ENCODE measurements at regions not wholly inside any gene's neighbourhood (a gene's known extent, or its start where the extent isn't known, plus 50 kb on each side); places are given as distances from the start of the nearest gene placed in this dataset.
"Not testable (repeated sequence)": the region's sequence is repeated elsewhere in the genome, so short reads cannot be mapped to it uniquely, and the experiment has no call there.

DNA sequence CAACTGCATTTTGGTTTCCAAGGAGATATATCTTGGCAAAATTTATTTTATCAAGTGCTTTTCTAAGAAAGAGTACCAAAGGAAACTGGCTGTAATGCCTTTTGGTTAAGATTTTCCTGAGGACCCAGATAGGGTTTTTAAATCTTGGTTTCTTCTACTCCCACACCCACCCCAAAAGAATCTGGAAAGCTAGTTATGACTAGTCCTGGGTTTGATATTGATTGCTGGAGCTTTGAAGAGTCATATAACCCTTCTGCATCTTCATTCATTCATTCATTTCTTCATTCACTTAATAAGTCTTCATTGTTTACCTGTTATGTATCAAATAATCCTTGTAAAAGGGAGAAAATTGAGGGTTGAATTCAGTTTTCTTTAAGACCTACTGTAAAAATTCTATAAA lies 425.2 kb downstream of the PCNX1 start:
- no peak for DNase-seq

DNA sequence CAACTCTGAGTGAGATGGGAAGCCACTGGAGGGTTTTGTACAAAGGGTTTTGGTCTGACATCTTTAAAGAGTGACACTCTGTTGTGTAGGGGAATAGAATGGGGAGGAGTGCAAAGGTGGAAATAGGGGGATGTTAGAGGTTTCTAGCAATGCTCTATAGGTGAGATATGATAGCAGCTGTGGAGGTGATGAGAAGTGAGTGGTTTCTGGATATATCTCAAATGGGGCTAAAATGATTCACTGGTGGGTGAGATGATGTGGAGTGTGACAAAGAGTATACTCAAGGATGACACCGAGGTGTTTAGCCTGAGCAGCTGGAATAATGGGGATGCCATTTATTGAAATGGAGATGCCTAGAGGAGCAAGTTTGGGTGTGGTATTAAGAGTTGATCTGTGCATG lies 426.4 kb downstream of the PCNX1 start:
- no peak for DNase-seq

DNA sequence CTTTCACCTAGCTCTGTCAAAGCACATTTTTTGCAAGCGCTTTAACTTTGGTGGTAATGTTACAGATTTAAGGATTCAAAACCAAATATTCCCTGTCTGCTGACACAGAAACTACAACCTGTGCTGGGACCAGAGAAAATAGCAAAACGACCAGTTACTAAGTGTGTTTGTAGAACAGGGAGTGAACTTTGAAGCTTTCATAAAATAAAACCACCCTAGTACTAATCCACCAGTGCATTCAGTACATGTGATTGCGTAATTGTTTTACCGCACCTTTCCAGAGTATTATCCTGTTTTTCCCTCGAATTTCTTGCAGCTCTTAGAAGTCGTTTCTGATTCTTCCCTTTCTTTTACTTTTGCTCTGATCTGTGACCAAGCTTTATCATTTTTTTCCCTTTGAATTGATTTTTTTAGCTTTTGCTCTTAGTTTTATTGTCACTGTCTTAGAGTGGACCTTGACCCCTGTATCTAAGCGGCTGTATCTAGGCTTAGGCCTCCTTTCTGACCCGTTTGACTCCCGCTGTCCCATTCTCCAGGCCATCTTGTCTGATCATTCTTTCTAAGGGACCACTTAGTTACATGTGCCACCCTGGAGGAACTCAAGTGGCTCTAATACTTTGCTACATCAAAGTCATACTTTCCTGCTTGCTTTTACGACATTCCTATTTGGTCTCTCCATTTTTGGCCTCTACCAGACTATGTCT lies 429.4 kb downstream of the PCNX1 start:
- no peak for DNase-seq

DNA sequence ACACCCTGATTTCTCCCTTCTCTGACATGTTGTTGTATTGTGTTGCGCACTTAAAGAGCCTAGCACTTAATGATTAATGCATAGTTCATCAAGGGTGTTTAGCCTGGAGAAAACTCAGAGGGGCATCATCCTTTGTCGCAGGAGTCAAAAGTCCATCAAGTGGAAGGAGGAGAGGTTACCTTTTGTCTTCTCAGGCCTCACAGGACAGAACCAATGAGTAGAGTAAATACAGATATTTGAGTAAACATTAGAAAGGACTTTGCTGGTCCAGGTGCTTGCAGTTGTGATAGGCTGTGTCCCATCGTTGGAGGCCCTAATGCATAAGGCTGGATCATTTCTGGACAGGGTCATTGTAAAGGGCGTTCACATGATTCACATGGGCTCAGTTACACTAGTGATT lies 430.9 kb downstream of the PCNX1 start:
- no peak for DNase-seq

DNA sequence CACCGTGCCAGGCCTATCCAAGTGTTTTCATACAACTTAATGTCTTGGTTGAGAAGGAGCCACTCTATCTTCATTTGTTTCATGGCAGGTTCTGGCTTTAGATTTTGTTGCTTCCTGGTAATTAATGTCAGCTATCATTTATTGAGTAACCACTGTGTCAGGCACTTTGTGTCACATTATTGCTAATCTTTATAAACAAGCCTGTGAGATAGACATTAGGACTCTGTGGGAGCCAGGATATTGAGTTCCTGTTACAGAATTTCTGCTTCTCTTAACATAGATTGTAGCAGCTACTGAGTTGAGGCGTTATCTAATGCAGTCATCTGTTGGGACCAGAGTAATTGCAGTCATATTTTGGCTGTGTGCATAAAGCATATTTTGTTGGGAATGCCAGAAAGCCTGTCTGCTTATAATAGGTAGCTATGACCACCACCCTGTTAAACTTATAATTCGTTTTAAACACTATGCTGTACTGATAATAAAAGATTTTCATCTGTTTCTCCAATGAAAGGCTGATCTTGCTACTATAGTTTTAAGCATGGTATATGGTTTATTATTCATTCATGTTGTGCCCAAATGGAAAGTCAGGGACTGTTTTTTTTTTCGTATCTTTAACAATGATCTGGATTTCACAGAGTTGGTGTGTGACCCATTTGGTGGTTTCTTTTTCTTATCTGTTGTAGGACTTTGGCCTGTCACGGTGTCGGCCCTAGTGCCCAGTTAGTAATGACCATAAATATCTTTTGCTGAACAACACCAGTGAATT lies 432.6 kb downstream of the PCNX1 start:
- no peak for DNase-seq

DNA sequence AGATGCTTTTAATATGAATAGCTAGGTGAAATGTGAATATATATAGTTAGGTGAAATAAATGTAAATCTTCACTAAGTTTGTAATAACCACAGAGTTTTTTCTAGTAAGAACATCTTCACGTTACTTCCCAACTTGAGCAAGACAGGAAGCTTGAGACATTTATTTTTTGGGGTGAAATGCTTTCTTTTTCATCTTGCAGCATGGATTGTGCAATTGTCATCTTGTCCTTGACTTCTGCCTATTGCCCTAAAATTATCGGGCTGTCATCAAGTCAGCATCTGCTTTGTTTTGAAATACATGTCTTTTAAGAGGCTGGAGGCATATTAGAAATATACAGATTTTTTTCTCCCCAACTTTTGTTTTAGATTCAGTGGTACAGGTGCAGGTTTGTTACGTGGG lies 433.9 kb downstream of the PCNX1 start:
- DNase-seq: peak; percentile 79

DNA sequence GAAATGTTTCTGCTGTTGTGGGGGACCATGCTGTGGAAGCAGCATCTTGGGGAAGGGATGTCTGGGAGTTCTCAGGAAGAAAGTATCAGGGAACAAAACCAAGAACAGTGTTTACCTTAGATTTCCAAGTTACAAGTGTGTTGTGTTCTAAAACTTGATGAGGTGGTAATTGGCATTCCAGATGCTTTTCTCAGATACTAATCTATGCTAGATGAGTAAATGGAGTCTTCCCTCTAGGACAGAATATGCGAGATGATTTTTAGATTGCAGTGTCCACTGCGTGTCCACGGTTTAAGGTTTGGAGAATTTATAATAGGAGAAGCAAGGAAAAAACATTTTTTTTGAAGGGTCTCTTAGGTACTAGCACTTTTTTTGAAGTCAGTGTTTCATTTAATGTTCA lies 436.5 kb downstream of the PCNX1 start:
- DNase-seq: no peak

DNA sequence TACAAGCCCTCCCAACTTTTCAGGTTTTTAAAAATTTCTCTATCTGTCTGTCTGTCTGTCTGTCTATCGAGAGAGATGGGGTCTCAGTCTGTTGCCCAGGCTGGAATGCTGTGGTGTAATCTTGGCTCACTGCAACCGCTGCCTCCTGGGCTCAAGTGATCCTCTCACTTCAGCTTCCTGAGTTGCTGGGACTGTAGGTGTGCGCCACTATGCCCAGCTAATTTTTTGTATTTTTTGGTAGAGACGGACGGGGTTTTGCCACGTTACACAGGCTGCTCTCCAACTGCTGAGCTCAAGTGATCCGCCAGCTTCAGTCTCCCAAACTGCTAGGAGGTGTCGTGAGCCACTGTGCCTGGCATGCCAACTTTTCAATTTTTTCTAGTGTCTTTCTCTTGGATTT lies 437.2 kb downstream of the PCNX1 start:
- DNase-seq: no peak

DNA sequence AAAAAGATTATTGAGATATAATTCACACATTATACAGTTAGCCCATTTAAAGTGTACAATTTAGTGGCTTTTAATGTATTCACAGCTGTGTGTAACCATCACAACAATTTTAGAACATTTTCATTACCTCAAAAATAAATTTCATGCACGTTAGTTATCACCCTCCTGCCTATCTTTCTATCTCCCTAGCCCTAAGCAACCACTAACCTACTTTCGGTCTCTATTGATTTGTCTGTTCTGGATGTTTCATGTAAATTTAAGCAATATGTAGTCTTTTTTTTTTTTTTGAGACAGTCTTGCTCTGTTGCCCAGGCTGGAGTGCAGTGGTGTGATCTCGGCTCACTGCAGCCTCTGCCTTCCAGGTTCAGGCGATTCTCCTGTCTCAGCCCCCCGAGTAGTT lies 439.4 kb downstream of the PCNX1 start:
- DNase-seq: no peak

DNA sequence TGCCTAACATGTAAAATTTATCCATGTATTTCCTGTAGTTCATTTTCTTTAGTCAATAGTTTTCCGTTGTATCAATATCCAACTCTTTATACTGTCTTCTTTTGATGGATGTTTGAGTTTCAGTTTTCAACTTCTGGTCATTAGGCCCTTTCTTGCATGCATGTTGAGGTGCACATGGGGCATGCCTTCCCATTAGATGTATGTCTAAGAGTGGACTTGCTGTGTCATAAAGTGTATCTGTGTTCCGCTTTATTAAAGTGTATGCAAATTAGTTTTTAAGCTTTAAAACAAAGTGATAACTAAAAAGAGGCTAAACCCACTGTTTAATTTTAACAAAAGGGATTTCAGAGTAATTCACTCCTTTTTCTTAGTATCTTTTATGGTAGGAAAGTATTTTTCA lies 441.1 kb downstream of the PCNX1 start:
- no peak for DNase-seq

DNA sequence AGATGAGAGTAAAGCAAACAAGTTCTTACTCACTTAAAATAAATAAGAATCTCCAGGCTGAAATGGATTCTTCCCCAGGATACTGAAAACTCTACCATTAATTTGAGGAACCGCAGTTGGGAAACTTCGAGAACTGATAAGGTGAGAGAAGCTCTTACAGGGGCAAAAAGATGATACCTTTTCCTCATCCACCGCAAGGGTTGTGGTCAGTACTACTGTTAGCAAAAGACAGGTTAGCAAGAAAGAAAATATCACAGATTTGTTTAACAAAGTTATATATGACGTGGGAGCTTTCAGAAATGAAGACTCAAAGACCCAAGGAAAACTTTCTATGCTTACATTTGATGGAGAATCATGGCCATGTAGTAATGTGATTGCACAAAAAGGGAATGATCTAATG lies 441.6 kb downstream of the PCNX1 start:
- DNase-seq: no peak

DNA sequence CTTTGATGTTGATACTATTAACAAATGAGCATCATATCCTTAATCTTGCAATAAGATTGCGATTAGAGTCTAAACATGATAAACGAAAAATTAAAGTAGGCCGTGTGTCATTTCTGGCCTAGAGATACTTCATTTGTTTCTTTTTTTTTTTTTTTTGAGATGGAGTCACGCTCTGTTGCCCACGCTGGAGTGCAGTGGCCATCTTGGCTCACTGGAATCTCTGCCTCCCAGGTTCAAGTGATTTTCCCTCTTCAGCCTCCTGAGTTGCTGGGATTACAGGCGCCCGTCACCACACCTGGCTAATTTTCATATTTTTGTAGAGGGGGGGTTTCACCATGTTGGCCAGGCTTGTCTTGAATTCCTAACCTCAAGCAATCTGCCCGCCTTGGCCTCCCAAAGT lies 446.9 kb downstream of the PCNX1 start:
- DNase-seq: no peak

DNA sequence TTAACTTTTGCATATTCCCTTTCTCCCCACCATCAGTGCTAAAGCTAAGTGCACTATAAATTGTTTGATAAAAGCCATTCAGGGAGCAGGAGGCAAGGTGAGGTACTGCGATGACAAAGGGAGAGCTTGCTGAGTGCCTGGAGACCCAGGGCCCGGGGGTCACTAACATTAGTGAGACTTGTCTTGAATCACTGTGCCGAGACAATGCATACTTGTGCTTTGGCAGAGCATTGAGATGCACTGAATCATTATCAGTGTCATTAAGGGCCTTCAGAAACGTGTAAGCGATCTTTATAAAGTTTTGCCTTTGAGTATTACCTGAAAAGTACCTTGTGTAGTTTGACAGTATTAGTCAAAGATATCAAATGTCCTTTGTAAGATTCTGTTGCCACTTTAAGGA lies 447.5 kb downstream of the PCNX1 start:
- DNase-seq: no peak

DNA sequence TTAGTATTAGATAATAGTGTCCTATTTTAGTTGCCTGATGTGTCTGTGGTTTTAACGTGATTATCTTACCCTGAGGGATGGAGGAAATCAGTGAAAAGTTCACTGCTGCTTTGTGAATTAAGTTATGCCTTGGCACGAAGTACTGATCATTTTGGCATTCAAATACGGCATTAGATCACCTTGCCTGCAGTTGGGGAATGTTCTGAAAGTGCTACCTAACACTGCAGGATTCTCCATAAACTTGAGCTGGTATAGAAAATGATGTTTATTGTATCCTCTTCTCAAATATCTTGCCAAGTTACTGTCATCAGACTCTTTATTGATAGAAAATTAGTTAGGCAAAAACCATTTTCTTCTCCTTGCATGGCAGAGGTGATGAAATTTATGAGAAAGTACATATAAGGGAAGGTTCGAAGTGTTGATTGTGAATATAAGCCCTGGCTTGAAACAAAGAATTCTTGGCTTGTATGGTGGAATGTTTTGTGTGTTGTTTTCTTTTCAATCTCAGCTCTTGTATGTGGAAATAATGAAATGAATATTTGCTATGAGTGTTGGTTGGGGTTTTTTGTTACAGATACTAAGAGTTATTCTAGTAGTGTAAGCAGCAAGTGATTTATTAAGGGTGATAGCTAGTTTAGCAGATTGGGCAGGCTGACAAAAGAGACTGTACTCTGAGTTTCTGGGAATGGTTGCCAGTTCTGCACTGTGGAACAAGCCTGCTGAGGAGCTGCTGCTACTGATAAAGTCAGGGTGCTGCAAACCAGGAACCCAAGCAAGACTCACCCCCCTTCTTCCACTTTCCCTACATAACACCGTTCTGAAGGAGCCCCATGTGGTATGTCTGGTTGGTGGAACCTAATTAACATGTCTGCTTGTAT lies 448.3 kb downstream of the PCNX1 start:
- DNase-seq: no peak

DNA sequence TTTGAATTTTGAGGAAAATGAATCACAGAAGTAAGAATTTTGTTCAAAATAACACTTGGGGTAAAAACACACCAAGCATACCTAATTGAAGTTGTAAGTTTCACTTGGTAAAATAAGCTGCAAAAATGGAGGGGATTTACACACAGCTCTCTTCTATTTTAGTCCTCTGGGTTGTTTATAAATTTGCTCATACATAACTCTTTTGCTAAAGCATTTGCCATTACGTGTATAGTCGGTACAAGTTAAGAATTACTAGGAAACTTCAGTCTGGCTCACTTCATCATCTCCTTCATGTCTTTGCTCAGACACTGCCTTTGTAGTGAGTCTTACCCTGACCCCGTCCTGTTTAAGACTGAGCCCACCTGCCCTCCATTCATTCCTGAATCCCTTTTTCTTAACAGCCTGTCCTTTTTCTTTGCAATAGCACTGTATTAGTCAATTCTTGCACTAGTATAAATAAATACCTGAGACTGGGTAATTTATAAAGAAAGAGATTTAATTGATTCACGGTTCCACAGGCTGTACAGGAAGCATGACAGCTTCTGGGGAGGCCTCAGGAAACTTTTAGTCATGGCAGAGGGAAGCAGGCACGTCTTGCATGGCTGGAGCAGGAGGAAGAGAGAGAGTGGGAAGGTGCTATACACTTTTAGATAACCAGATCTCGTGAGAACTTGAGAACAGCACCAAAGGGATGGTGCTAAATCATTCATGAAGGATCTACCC lies 451.1 kb downstream of the PCNX1 start:
- DNase-seq: no peak

DNA sequence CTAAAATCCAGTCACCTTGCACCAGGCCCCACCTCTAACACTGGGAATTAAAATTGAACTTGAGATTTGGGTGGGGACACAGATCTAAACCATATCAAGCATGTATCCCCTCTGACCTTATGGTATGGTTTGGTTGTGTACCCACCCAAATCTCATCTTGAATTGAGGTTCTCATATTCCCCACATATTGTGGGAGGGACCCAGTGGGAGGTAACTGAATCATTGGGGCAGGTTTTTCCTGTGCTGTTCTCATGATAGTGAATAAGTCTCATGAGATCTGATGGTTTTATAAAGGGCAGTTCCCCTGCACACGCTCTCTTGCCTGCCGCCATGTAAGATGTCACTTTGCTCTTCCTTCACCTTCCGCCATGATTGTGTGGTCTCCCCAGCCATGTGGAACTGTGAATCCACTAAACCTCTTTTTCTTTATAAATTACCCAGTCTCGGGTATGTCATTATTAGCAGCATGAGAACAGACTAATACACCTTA lies 451.7 kb downstream of the PCNX1 start:
- DNase-seq: not testable (repeated sequence)

DNA sequence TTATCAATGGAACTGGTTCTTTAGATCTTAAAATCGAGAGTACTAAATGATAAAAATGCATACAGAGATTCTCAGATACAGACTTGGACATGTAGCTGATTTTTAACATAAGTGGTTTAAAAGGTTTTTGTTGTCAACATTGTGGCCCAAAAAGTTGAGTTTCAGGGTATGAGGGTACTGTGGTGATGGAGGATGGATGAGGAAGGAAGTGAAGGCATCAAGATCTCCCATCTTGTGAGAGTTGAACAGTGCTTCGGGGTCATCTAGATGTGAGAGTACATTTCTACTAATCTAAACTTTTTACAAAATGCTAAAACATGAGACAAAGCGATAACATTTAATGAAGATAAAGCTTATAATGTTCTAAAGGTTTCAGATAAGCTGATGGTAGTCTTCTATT lies 452.6 kb downstream of the PCNX1 start:
- no peak for DNase-seq

DNA sequence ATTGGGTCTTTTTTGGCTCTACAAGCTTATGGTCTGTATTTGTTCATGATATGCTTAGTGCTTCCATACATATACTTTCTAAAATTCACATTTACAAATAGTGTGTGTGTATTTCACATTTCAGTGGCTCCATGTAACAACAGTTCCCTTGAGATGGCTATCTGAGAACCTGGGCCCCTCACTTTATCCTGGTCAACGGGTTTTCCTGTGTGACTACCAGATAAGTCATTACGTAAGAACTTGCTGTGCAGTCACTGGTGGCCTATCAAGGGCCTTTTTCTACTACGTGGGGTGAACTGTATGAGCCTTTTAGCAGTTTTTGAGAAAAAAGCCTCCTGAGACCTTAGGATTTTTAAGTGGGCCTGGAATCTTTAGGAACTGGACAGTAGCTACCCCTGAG lies 454.1 kb downstream of the PCNX1 start:
- peak; percentile 53 for DNase-seq

DNA sequence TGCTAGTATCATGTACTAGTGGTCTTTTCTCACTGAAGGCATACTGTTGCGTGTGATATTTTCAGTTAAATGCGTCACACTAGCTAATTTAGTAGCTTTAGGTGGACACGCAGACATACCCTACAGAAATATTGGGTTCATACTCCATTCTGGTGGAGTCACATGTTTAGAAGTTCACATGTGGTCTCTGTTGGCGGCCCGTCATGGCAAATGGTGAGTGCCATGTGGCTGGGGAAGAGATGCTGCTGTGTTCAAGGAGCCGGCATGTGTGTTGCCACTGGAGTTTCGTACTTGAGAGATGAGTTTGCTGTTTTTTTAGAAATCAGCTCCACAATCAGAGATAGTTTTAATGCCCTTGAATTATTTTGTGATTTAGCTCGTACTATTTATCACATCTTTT lies 454.6 kb downstream of the PCNX1 start:
- DNase-seq: no peak

DNA sequence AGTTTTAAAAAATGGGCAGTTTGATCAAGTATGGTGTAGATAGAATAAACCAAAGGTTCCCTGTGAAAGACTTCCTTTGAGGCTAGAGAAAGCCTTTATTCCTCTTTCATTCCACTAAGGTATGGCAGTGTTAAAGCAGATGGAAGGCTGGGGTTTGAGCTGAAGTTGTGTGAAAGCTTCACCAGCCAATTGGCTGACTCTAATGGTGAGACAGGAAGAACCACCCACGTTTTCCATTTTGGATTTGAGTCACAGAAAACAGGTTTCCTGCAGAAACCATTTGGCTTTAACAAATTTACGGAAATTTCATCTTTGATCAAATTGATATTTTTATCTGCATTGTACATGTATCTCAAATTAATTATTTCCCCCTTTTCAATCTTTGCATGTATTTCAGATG lies 455.0 kb downstream of the PCNX1 start:
- no peak for DNase-seq

DNA sequence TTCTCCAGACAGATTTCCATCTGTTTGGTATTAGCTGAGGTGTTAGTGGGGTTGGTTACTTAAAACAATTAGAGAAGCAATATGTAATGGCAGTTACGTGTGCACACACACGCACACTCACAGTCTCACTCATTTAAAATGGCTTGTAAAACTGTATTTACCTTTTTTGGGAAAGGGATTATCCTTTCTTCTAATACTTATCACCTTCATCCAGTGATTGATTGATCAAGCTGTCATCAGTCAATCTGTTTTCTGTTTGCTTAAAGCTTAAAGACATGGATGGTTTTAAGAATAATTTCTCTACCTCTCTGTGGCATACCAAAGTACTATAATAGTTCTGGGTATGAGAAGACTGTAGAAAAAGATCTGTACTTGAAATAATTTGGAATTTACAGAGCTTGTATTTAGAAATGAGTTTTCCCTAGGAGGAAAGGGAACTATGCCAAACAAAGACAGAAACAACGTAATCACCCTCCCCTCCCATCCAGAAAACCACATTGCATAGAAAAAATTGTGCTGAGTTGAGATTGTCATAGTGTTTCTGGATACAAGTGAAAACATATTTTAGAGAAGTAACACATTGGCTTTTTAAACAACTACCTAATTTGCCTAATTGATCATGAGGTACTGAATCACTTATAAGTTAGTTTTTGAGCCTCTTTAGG lies 455.8 kb downstream of the PCNX1 start:
- peak; percentile 75 for DNase-seq
